ENCODE measurements at regions not wholly inside any gene's neighbourhood (a gene's known extent, or its start where the extent isn't known, plus 50 kb on each side); places are given as distances from the start of the nearest gene placed in this dataset.
"Not testable (repeated sequence)": the region's sequence is repeated elsewhere in the genome, so short reads cannot be mapped to it uniquely, and the experiment has no call there.

DNA sequence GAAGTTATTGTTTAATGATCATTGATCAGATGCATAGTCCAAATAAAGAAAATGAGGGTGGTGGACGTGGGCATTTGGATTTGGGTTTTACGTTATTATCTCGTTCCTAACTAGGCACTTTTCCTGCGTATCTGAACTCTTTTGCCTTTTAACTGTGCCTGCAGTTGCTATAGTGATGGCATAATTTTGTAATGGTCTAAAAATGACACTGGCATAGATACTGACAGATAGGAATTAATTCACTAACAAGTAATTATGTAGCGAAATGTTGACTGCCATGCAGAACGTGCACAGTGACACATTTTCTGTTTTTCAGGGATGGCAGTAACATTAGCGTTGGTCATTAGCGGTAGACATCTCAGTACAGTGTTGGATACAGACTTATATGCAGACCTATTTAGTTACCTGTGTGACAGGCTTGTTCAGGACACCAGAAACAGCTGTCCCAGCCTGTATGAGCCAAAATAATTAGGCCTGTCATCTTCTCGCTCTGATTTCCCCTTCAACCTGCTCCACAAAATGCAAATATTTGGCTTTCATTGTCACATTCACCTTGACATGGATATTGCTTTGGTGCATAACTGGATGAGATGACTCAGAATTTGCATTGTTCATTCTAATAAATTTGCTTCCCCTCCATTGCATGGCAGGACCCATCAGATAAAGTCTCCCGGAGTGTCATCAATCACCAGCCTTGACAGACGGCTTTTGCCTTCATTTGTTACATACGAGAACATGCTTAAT, 413.3 kb upstream of the IRX1 start:
- H3K4me1 ChIP-seq (ENCODE audit: insufficient read depth, low read length) = no peaks in the 10 kb centered on the region
- H3K4me3 ChIP-seq (ENCODE audit: low read length) = no peak overlapping the region
- H3K27me3 ChIP-seq (ENCODE audit: insufficient read depth, low read length) = no peaks in the 10 kb centered on the region
- no peaks in the 10 kb centered on the region for H3K9me3 ChIP-seq (ENCODE audit: low read depth, low read length)

DNA sequence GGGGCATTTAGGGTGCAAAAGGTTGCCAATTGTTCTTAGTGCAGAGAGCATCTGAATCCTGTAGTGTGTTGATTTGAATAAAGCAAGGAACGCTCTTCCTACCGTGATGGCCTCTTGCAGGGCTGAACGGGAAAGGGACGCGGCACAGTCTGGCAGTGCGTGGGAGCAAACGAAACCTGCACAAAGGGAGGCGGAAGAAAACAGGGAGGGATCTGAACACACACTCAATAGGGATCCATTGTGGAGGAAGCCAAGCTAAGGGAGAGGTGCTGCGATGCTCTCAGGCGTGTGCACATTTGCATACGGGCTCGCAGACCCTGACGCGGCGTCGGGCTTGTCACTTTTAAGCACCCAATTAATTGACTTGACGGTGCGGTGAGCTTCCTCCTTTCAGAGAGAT, 414.0 kb upstream of the IRX1 start:
- no peaks in the 10 kb centered on the region for H3K4me1 ChIP-seq (ENCODE audit: insufficient read depth, low read length)
- no peak overlapping the region for H3K4me3 ChIP-seq (ENCODE audit: low read length)
- H3K9me3 ChIP-seq (ENCODE audit: low read depth, low read length) = no peaks in the 10 kb centered on the region
- no peaks in the 10 kb centered on the region for H3K27me3 ChIP-seq (ENCODE audit: insufficient read depth, low read length)

DNA sequence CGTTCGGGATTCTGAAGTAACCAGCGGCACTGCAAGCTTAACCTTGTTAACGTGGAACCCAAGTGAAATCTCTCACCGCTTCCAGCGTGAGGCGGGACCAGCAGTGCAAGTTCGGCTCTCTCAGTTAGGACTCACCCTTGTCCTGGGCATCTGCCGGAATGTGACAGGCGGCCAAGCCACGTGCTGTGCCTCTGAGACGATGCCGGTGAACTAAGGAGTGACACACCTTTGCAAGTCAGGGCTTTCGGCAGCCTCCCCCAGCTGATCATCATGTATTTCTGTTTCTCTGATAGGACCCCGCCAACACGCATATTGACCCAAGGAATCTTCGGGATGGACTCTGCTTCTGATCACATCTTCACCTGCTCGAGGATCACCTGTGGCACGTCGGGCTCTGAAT, 415.0 kb upstream of the IRX1 start:
- Histone ChIP-seq H3K27me3 (ENCODE audit: insufficient read depth, low read length) (no peaks in the 10 kb centered on the region), H3K9me3 (ENCODE audit: low read depth, low read length) (no peaks in the 10 kb centered on the region), H3K4me1 (ENCODE audit: insufficient read depth, low read length) (no peaks in the 10 kb centered on the region), H3K4me3 (ENCODE audit: low read length) (no peak overlapping the region)

GRCh38 chr5:3179220-3179619, 416.4 kb upstream of the IRX1 start:
- no peaks in the 10 kb centered on the region for H3K27me3 ChIP-seq (ENCODE audit: insufficient read depth, low read length)
- H3K4me1 ChIP-seq (ENCODE audit: insufficient read depth, low read length) = no peaks in the 10 kb centered on the region
- H3K4me3 ChIP-seq (ENCODE audit: low read length) = no peak overlapping the region
- H3K9me3 ChIP-seq (ENCODE audit: low read depth, low read length) = no peaks in the 10 kb centered on the region

DNA sequence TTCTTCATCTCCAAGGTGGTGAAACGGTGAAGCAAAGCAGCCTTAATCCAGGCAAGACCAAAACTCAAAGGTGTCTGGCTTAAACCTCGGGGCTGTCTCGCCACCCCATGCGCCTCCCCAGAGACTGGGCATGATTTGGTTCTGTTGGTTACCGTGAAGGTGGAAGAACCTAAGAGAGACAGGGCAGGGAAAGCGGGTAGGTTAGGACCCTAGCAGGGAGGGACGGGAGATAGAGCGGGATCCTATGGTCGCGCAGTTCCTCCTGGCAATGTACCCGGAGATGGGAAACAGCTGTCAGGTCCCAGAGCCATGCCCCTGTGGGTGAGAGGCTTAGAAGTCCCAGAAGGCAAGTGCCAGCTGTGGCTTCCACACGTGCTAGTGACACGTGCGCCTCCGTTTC, 418.3 kb upstream of the IRX1 start:
- no peaks in the 10 kb centered on the region for H3K27me3 ChIP-seq (ENCODE audit: insufficient read depth, low read length)
- no peaks in the 10 kb centered on the region for H3K4me1 ChIP-seq (ENCODE audit: insufficient read depth, low read length)
- H3K9me3 ChIP-seq (ENCODE audit: low read depth, low read length) = no peaks in the 10 kb centered on the region
- H3K4me3 ChIP-seq (ENCODE audit: low read length) = no peak overlapping the region

DNA sequence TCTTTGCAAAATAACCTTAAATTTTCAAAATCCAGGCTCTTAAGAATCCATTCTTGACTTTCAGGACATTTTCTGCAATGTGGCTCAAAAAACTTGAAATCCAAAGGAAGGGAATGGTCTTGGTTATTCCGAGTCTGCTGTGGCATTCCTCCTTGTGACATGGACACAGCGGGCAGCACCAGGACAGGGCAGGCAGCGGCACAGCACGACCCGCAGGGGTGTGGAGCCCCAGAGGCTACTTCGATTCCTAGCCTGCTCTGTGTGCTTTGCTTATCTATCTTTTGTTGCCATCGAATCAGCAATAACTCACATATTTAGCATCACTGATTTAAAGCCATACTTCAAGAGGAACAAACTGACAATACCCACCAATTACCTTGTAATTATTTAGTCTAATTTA, 420.2 kb upstream of the IRX1 start:
- Histone ChIP-seq H3K4me3 (ENCODE audit: low read length) (no peak overlapping the region), H3K4me1 (ENCODE audit: insufficient read depth, low read length) (no peaks in the 10 kb centered on the region), H3K27me3 (ENCODE audit: insufficient read depth, low read length) (no peaks in the 10 kb centered on the region), H3K9me3 (ENCODE audit: low read depth, low read length) (peaks cover 4% of the 10 kb centered on the region)

GRCh38 chr5:3167473-3167872, 416.0 kb upstream of the IRX2 start:
- Histone ChIP-seq H3K27me3 (ENCODE audit: insufficient read depth, low read length) (no peaks in the 10 kb centered on the region), H3K4me1 (ENCODE audit: insufficient read depth, low read length) (no peaks in the 10 kb centered on the region), H3K9me3 (ENCODE audit: low read depth, low read length) (peaks cover 15% of the 10 kb centered on the region), H3K4me3 (ENCODE audit: low read length) (no peak overlapping the region)

GRCh38 chr5:3163626-3164025, 412.1 kb upstream of the IRX2 start:
- Histone ChIP-seq H3K4me3 (ENCODE audit: low read length) (no peak overlapping the region), H3K27me3 (ENCODE audit: insufficient read depth, low read length) (no peaks in the 10 kb centered on the region), H3K9me3 (ENCODE audit: low read depth, low read length) (peaks cover 8% of the 10 kb centered on the region), H3K4me1 (ENCODE audit: insufficient read depth, low read length) (no peaks in the 10 kb centered on the region)

DNA sequence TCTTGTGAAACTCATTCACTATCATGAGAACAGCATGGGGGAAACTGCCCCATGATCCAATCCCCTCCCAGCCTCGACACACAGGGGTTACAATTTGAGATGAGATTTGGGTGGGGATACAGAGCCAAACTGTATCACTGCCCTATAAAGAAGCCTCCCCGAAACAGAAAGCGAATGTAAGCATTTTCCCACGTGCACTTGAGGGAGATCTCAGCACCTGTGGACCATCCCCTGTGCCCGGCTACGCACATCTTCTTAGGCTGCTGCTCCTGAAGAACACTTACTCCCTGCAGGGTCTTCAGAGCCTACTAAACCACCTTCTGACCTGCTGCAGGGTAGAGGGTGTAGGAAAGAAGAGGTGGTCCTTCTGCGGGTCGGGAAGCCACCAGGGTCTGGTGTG, 410.2 kb upstream of the IRX2 start:
- Histone ChIP-seq H3K4me3 (ENCODE audit: low read length) (no peak overlapping the region), H3K27me3 (ENCODE audit: insufficient read depth, low read length) (no peaks in the 10 kb centered on the region), H3K4me1 (ENCODE audit: insufficient read depth, low read length) (no peaks in the 10 kb centered on the region), H3K9me3 (ENCODE audit: low read depth, low read length) (no peaks in the 10 kb centered on the region)

GRCh38 chr5:3157214-3157613, 405.7 kb upstream of the IRX2 start:
- H3K27me3 ChIP-seq (ENCODE audit: insufficient read depth, low read length) = no peaks in the 10 kb centered on the region
- H3K9me3 ChIP-seq (ENCODE audit: low read depth, low read length) = no peaks in the 10 kb centered on the region
- H3K4me3 ChIP-seq (ENCODE audit: low read length) = no peak overlapping the region
- no peaks in the 10 kb centered on the region for H3K4me1 ChIP-seq (ENCODE audit: insufficient read depth, low read length)

GRCh38 chr5:3155717-3156116, 404.2 kb upstream of the IRX2 start:
- Histone ChIP-seq H3K9me3 (ENCODE audit: low read depth, low read length) (no peaks in the 10 kb centered on the region), H3K4me1 (ENCODE audit: insufficient read depth, low read length) (no peaks in the 10 kb centered on the region)

DNA sequence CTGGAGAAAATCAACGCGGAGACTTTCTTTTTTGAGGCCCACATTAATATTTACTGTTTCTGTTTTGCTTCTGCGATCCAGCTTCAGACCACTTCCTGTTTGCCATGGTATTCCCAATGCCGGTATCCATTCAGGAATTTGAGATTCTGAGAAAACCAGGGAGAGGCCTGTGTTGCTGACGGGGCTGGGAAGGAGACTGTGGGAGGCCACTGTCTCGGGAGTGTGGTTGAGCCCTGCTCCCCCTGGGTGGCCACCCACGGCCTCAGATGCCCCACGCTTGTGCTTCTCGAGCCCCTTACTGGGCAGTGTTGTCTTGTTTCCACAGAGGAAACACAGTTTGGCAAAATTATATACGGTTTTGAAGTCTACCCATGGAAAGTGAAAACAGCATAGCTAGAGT, 403.6 kb upstream of the IRX2 start:
- H3K9me3 ChIP-seq (ENCODE audit: low read depth, low read length) = no peaks in the 10 kb centered on the region
- no peak overlapping the region for H3K4me3 ChIP-seq (ENCODE audit: low read length)
- no peaks in the 10 kb centered on the region for H3K4me1 ChIP-seq (ENCODE audit: insufficient read depth, low read length)
- H3K27me3 ChIP-seq (ENCODE audit: insufficient read depth, low read length) = no peaks in the 10 kb centered on the region

More at GRCh38 chr5:3155717-3156116, 404.2 kb upstream of the IRX2 start:
- H3K27me3 ChIP-seq (ENCODE audit: insufficient read depth, low read length) = no peaks in the 10 kb centered on the region
- no peak overlapping the region for H3K4me3 ChIP-seq (ENCODE audit: low read length)

DNA sequence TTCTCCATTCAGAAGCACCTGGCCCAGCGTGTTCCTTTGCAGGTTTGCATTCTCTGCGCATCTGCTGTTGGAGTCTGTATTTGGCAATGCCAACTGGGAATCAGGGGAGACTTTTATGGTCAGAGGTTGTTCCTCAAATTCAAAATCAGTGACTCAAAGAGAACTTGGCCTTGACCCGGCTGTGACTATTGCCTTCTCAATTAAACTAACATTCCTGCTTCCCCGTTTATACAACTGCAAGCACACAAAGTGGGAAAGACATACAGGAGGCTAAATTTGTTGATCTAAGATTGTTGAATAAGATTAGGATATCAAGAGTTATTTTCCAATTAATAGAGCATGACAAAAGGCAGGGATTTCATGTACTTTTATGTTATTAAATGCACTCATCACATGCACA, 402.4 kb upstream of the IRX2 start:
- H3K4me1 ChIP-seq (ENCODE audit: insufficient read depth, low read length) = no peaks in the 10 kb centered on the region
- no peak overlapping the region for H3K4me3 ChIP-seq (ENCODE audit: low read length)
- H3K9me3 ChIP-seq (ENCODE audit: low read depth, low read length) = no peaks in the 10 kb centered on the region
- no peaks in the 10 kb centered on the region for H3K27me3 ChIP-seq (ENCODE audit: insufficient read depth, low read length)

DNA sequence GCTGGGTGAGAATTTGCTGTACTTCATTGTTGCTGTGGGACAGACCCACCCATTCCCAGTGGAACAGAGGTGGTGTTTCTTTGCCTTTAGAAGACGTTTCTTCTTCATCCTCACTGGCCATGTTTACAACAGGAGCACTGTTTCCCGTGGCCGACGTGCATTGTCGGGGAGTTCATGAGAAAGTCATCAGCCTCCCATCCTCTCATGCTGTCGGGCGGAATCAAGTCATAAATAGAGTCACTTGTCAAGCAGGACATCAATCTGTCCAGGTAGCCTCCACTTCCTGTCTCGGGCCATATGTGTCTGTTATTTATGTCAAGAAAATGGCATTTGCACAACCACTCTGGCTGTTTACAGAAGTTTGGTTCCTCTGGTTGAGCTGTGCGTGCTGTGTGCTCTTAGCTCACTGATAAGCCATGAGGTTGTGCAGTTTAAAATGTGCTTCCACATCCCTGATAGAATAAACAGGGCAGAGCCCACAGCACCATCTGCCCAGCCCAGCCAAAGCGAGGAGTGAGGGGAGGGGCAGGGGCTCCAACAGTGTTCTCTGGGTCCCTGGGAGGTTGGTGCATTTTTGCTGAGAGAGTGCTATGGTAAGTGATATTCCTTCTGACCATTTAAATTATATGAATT, 401.9 kb upstream of the IRX2 start:
- Histone ChIP-seq H3K9me3 (ENCODE audit: low read depth, low read length) (no peaks in the 10 kb centered on the region), H3K4me3 (ENCODE audit: low read length) (no peak overlapping the region), H3K27me3 (ENCODE audit: insufficient read depth, low read length) (no peaks in the 10 kb centered on the region), H3K4me1 (ENCODE audit: insufficient read depth, low read length) (no peaks in the 10 kb centered on the region)

DNA sequence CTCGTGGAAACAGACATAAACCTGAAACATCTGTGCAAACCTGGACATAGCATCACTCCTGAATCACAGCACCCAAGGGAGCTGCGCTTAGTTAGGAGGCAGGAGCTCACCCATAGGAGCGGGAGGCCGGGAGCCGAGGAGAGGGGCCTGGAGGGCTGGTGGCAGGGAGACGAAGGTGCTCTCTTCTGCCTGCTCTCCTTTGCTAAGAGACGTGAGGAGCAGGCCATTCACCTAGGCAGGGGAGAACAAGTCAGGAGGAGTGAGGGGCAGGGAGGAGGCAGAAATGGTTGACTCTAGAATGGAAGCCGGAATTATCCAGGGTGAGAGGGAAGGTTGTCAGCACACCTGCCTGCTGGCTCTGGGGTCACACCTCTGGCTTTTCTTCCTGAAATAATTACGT, 398.4 kb upstream of the IRX2 start:
- H3K27me3 ChIP-seq (ENCODE audit: insufficient read depth, low read length) = no peaks in the 10 kb centered on the region
- H3K4me3 ChIP-seq (ENCODE audit: low read length) = no peak overlapping the region
- no peaks in the 10 kb centered on the region for H3K9me3 ChIP-seq (ENCODE audit: low read depth, low read length)
- no peaks in the 10 kb centered on the region for H3K4me1 ChIP-seq (ENCODE audit: insufficient read depth, low read length)

GRCh38 chr5:3147405-3147804, 395.9 kb upstream of the IRX2 start:
- not testable (repeated sequence) for H3K4me3 ChIP-seq (ENCODE audit: low read length); H3K9me3 ChIP-seq (ENCODE audit: low read depth, low read length); H3K4me1 ChIP-seq (ENCODE audit: insufficient read depth, low read length); H3K27me3 ChIP-seq (ENCODE audit: insufficient read depth, low read length)
